ENCODE measurements at regions not wholly inside any gene's neighbourhood (a gene's known extent, or its start where the extent isn't known, plus 50 kb on each side); places are given as distances from the start of the nearest gene placed in this dataset.
"Not testable (repeated sequence)": the region's sequence is repeated elsewhere in the genome, so short reads cannot be mapped to it uniquely, and the experiment has no call there.

DNA sequence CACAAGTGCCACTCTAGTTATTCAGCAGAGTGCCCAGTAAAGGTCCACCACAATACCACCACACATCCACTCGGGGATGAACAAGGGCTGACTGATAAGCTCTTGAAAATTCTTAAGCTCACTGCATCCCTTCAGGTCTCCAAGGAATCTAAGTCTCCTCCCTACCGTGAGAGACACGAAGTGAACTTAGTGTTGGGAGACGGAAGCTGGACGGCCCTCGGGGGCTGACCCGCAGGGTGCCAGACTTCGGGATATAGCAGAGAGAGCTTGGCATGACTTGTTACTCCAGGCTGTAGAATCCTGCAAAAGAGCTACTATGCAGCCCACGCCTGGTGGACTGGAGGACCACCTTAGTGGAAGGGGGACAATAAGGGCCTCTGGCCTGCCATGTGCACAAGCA lies 75.1 kb downstream of the LYZL1 start:
- not testable (repeated sequence) for DNase-seq

DNA sequence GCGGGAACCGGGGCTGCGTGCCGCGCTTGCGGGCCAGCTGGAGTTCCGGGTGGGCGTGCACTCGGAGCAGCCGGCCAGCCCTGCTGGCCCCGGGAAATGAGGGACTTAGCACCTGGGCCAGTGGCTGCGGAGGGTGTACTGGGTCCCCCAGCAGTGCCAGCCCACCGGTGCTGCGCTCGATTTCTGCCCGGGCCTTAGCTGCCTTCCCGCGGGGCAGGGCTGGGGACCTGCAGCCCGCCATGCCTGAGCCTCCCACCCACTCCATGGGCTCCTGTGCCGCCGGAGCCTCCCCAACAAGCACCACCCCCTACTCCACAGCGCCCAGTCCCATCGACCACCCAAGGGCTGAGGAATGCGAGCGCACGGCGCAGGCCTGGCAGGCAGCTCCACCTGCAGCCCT lies 77.3 kb downstream of the LYZL1 start:
- not testable (repeated sequence) for DNase-seq

DNA sequence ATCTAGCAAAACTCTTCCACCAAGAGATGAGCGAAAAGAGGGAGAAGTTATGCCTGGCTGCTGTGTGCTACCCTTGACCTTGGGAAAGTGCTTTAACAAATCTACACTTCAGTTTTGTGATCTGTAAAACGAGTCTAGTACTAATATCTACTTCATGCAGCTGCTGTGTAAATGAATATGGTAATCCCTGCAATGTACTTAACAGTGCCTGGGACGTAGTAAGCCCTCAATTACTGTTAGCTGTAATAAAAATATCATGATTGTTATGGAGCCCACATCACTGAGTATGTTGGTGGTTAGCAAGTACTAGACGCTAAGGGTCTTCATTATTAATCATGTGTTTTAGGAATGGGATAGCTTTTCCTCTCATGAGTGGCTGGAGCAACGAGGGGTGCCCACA lies 80.5 kb downstream of the LYZL1 start:
- no peak for DNase-seq

DNA sequence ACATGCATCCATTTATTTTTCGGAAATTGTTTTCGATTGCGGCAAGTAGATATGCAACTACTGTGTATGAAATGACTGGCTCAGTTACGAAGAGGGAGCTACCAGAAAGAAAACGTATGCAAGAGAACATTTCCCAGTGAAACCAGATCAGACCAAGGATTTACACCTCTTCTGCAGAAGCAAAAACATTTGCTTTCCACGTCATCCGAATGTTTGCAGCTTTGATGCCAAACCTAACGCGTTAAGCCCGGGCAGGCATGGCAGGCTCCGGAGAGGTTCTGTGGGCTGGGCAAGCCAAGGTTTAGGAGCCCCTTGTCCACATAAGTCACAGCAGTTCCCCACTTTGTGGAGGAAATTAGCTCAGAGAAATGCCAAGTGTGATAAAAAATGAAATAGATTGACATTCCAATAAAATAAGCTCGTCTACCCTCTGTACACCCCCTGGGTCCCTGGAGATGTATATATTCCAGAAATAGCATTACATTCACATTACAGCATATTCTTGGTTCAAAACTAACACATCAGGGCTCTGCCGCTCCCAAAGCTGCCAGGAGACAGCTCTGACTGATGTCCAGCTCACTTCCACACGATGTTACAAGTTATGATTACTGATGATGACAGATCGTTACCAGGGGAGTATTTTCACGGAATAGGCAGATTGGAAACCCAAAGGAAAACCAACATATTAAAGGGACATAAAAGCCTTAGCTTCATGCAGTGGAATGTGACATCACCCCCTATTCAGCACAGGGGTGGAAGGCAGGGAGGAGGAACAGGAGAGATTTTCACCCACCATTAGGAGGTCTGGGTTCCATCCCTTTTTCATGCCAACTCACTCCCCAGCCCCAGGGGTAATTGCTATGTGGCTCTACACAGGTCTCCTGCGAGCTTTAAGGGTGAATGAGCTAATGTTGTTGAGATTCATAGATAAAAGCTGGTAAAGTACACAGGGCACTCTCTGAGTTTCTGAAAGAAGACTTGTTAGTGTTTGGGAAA lies 81.5 kb downstream of the LYZL1 start:
- DNase-seq: peak; percentile 75

DNA sequence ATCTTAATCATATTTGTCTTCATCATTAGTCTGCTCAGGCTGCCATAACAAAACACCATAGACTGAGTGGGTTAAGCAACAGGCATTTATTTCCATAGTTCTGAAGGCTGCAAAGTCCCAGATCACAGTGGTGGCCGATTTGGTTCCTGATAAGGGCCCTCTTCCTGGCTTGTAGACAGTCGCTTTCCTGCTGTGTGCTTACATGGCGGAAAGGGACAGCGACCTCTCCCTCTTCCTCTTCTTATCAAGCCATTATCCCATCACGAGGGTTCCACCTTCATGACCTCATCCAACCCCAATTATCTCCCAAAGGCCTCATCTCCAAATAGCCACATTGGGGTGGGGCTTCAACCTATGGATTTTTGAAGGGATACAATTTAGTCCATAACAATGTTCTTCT lies 84.0 kb downstream of the LYZL1 start:
- DNase-seq: no peak

DNA sequence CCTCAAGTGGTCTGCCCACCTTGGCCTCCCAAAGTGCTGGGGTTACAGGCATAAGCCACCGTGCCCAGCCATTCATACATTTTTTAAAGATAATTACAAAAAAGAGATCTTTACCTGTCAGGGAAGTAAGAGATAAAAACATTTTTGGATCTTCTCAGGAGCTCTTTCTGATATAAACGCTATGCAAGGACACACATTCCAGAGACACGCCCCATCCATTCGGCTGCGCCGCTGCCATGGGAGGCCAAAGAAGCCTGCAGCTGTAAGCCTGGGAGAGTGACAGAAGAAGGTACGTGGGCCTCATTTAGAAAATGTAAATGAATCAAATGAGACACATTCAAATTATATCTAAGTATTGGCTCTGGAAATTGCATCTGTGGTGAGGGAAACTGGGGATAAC lies 85.3 kb downstream of the LYZL1 start:
- no peak for DNase-seq

DNA sequence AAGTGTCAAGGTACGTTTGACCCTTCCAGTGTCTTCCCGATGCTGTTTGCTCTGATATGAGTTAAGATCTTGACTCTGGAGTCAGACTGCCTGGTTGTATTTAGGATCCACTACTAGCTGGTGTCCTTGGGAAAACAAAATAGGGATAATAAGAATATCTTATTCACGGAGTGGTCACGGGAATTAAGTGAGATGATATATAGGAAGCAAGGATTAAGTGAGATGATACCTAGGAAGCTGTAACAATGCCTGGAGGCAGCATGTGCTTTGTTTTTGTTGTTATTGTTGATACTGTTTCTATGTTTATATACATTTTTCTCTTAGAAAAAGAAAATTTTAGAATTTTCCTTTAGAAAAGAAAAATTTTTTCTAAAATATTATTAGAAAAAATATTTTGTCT lies 87.0 kb downstream of the LYZL1 start:
- DNase-seq: no peak

DNA sequence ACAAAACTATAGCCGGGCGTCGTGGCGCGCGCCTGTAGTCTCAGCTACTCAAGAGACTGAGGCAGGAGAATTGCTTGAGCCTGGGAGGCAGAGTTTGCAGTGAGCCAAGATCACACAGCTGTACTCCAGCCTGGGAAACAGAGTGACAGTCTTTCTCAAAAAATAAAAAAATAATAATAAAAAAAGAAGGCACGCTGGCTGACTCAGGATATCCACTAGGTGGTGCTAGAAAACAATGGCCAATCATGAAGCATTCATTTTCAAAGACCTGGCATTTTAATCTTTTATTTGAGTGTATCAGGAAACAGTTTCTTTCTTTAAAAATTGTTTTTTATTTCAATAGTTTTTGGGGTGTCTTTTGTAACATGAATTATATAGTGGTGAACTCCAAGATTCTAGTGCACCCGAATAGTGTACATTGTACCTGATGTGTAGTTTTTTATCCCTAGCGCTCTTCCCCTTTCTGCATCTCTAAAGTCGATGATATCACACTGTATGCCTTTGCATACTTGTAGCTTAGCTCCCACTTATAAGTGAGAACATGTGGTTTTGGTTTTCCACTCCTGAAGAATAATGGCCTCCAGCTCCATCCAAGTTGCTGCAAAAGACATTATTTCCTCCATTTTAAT lies 88.6 kb downstream of the LYZL1 start:
- DNase-seq: peak; percentile 27

DNA sequence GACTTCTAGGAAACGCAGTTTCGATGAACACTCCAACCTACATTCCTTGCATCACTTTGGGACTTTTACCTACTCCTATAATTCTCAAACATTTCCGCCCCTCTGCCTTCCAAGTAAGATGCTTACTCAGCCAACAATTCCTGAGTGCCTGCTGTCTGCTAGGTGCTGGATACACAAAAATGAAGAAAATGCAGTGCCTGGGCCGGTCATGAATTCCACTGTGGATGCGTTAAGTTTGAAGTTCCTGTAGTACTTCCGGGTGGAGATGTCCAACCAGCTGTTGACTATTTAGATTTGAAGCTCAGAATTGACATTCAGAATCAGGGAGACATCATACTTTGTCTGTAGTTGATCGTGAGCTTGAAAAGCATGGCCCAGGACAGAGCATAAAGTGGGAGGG lies 89.2 kb downstream of the LYZL1 start:
- DNase-seq: no peak

DNA sequence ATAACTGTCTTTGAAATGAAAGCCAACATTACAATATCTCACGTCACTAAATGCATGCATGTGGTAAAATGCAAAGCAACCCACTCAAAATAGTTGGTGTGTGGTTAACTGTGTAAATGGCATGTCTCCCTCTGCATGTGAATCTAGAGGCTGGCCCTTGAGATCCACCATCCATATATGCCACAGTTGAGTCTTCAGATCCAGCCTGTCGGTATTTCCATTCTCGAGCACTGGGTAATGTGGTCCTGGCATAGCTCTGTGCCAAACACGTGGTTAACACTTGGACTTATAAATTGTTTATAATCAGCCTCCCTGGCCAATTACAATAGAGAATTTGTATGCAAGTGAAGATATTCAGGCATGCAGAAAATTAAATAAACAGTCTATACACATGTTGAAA lies 90.3 kb downstream of the LYZL1 start:
- DNase-seq: no peak

DNA sequence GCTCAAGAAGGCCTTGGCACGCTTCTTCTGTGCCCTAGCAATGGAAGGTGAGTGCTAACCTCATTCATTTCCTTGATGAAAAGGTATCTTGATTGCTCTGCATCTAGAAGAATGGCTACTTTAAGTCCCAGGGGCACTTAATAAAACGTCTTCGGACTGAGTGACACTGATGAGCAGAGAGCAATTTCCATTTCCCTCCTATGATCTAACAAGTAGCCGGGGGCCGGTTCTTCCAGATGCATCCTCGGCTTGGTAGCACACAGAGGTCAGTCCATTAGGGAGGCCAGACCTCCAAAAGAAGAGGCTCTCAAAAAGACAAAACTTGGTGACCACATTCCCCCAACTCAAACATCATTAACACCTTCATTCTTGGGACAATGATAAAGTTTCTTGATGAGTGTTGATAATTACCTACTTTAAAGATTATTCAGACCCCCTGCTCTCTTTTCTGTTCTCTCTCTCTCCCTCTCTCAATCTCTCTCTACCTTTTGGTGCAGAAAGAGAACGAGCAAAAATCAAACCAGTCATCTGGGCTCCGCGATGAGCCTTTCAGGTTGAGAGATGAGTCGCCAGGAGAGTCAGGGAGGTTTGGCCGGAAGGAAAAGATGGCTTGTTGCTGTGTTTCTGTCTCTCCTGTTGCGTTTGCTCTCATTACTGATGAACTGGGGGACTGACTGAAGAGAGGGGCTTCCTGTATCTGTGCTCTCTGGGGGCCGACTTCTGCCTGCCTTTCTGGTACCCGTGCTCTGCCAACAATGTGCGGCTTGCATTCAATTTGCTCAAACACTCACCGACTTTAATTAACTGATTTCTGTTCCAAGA lies 91.1 kb downstream of the LYZL1 start:
- not testable (repeated sequence) for DNase-seq

DNA sequence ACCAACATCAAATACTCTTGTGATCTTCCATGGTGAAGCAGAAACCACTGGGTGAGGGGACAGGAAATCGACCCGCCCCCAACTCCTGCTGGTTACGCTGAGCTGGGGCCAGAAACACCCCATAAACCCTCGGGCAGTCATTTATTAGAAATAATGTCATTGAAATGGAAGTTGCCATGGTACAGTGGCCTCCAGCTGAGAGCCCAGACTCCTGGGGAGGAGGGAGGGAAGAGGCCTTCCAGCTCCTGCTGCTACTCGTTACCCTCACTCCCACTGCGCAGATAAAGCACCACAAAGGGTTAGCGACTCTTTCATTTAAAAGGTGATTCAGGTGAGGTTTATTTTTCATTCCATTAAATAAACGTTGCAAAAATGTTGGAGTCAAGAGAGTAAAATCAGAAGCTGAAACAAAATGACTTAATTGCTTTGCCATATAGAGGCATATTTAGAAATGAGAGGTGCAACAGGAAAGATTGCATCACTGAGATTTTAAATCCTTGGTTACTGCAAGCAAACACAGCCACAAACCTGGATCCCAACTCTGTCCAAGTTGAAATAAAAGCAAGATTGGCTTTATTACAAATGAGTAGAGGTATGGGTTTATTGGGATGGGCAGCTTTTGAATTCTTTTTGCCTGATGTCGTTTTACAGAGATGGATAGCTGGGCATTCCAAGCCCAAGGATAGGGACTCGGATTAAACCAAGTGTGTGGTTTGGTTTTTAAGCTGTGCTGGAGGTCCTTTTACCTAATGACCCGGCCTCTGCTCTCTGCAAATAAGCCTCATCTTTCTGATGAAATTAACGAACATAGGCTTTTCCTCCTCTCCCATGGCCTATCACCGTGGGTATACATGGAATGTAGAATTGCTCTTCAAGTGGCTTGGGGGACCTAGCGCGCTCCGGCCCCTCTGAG lies 92.0 kb downstream of the LYZL1 start:
- DNase-seq: not testable (repeated sequence)

DNA sequence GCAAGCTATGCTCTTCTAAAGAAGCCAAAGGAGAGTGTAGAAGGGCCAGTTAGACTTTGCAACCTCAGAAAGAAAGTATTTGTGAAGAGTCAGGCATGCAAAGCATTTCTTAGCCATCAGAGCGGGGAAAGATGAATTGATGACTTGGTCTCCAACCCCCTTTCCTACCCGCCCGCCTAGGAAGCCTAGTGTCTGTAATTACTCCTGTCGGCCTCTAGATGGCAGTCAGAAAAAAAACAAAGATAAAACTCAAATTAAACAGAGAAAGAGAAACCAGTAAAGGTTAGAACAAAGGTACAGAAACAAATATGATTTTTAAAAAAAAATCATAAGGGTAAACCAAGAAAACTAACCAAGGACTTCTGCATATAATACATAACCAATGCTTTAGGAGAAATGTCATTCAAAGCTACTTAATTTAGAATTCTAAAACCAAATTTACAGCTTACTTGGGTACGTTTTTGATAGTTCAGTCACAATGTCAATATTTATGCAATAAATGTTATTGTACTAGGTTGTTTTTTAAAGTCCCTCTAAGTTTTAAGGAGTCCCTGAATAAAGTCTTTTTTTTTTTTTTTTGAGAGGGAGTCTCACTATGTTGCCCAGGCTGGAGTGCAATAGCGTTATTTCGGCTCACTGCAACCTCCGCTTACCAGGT lies 97.6 kb downstream of the LYZL1 start:
- DNase-seq: peak; percentile 48

DNA sequence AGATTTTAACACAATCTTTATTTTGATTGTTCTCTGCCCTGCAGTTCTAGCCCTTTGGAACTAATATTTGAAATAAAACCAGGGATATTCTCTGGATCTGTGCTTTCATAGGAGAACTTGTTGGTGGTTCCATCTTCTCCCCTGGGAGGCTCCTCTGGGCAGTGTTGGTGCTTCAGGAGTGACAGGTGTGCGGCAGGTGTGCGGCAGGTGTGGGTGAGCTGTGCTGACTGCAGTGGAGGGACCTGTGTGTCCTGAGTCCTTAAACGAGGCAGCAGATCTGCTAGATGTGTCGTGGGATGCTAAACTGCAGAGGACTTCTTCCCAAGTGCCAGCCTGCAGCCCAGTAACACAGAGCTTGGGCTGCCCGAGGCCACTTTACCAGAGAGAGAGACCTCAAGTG lies 98.4 kb downstream of the LYZL1 start:
- DNase-seq: no peak

DNA sequence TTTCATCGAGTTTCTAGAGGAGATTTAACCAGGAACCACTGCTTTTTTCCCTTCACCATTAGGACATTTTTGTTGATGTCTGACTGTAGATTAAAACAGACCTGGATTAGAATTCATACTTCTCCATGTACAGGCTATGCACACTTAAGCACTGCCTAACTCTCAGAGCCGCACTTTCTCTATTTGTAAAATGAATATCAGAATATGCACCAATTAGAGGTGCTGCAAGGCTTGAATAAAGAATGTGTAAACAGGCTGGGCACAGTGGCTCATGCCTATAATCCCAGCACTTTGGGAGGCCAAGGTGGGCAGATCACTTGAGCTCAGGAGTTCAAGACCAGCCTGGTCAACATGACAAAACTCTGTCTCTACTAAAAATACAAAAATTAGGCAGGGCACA lies 99.2 kb downstream of the LYZL1 start:
- DNase-seq: not testable (repeated sequence)

DNA sequence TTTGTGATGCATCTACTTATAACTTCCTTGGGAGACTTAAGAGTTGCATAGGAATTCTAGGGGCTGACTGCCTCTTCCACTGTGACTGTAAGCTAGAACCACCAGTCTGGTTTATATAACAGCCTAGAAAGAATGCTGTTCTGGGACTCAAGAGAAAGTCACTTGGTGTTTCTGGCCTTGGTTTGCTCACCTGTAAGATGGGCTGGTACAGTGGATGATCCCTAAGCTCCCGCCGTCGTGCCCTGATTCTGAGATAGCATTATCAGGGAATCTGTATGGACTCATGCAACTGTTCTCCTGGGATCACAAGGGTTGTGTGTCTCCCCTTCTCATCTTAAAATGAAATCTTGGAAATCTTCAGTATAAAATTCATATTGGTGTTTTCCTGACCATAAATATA lies 100.6 kb downstream of the LYZL1 start:
- no peak for DNase-seq

DNA sequence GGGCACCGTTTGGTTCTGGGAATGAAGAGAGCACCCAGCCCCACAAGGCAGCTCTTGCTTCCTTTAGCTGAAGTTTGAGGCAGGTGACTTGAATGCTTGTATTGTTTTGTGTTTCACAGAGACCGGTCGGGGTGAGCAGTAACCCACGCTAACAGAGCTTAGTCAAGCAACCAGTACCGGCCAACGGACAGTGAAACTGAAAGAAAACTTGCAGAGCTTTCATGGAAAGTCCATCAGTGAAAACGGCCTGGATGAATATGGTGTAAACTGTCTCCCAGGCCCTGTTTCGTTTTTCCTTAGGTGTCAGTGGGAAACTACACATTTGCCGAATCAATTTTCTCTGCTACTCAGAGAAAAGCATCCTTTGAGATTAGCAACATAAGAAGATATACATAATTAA lies 101.1 kb downstream of the LYZL1 start:
- DNase-seq: no peak

DNA sequence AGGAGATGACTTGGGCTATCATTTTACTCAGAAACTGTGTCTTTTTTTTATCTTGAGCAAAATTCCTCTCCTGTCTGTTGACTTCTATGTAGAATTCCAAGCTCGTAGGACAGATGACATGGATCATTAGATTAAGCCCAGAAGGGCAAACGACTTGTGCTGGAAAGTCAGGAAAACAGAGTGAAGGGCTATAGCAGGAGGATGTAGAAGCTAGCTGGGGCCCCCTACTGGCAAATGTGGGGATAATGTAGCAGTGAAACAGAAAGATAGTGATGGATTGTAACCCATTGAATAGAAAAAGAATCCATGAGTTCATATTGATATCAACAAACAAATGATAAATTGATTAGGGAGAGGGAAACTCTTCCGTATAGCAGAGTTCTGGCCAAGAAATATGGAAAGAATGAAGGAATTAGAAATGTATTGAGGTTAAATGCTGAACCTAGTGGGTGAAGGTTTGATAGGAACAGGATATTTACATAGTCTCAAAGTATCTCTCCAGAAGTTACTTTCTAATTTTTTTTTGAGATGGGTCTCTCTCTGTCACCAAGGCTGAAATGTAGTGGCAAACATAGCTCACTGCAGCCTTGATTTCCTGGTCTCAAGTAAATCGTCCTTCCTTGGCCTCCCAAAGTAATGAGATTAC lies 103.6 kb downstream of the LYZL1 start:
- peak; percentile 32 for DNase-seq

DNA sequence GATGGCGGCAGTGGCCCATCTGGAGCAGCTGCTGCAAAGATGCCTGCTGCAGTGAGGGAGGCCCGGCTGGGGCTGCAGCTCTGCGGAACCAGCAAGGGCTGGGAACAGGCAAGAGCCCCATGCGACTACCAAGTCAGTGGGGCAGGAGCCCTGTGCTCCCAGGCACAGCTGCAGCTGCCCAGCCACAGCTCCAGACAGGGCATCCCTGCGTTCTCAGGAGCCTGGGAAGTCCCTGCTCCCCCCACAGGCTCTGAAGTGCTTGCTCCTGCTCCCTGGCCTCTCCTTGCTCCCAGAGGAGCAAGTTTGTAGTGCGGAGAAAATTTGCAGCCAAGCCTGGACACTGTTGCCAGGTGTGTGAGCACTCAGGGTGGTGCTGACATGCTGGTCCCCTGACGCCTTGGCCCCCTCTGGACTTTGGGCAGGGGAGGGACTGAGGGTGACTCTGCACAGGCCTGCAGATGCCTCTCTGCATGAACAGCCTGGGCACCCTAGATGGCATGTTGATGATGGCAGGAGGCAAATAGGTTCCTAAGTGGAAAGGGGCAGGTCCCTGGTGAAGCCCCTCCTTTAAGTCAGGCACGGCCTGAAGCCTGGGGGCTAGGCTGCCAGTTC lies 105.6 kb downstream of the LYZL1 start:
- no peak for DNase-seq

DNA sequence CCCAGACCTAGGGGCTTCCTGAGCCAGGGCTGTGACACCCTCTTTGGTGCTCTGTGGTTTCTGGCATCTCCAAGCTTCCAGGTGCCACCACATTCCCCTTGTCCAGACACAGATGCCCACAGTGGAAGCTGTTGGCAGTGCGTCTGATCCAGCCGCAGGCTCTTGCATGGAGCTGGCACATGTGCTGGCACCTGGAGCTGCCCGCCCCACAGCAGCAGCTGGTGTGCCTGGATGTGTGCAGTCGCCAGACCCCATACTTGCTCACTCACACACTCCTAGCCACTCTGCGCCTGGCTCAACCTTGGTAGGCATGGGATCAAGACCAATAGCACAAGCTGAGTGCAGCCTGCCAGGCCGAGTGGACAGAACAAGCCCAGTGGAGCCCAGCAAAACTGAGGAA lies 106.5 kb downstream of the LYZL1 start:
- DNase-seq: no peak

DNA sequence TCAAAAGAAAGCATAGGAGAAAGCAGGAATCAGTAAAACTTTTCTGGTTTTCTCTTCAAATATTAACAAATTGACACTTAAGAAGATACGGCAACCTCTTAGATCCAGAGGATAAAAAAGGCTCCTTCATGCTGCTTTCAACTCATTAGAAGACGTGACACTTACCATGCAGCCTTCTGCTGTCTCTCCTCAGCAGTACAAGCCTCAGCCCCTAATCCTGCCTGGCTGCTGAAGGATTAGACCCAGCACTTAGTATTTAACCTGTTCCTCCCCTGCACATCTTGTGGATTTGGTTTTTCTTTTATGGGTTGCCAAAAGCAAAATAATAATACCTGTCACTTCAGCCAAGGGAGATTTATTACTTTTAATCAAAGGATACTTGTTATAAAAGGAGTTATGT lies 108.4 kb downstream of the LYZL1 start:
- no peak for DNase-seq
